IMR-90 (cell line): ENCODE measurements at regions not wholly inside any gene's neighbourhood (a gene's known extent, or its start where the extent isn't known, plus 50 kb on each side); places are given as distances from the start of the nearest gene placed in this dataset.

ENCODE experiments used
- ATAC-seq: fragments of 200-7000 bp; cut with Tn5 transposase; 2 replicates; pipeline ENCODE4 v1.9.1; 2020; ENCODE audit warnings: low read depth, mild to moderate bottlenecking, moderate library complexity
- BruUV-seq: library from RNA; stranded (reverse); fragments of 400-500 nt; replicated peaks from 2 replicates; lab custom pipeline; 2021; lab: Mats Ljungman, UMichigan
- CTCF ChIA-PET: fragments of 300-600 bp; formaldehyde crosslinking; extraction: SDS; loops from one replicate; lab custom pipeline; 2021; ENCODE audit warnings: antibody characterized with exemption; lab: Yijun Ruan, JAX
- POLR2A ChIA-PET: fragments of 300-600 bp; sonication (Branson Sonifier 250); formaldehyde crosslinking; loops from one replicate; lab custom pipeline; 2022; ENCODE audit warnings: antibody characterized with exemption; ENCODE audit not compliant: unreplicated experiment; lab: Charles Lee
- DNase-seq: peaks from one replicate; pipeline ENCODE4 v3.0.0; 2013
- H2AFZ ChIP-seq: replicated peaks from 2 replicates; pipeline ENCODE3; 2013; ENCODE audit warnings: low read length, mild to moderate bottlenecking; ENCODE audit not compliant: poor library complexity
- H2AK5ac ChIP-seq: 2 replicates; pipeline ENCODE4 v1.6.1; 2013; ENCODE audit warnings: low read depth, low read length, inconsistent platforms
- H2AK9ac ChIP-seq: replicated peaks from 2 replicates; pipeline ENCODE3; 2013; ENCODE audit warnings: mild to moderate bottlenecking, low read depth, low read length, moderate library complexity; ENCODE audit not compliant: poor library complexity
- H2BK120ac ChIP-seq: 2 replicates; pipeline ENCODE4 v1.6.1; 2013; ENCODE audit warnings: low read depth, low read length, inconsistent platforms
- H2BK15ac ChIP-seq: 3 replicates; pipeline ENCODE4 v1.6.1; 2013; ENCODE audit warnings: low read depth, low read length, inconsistent platforms
- H2BK20ac ChIP-seq: 2 replicates; pipeline ENCODE4 v1.6.1; 2013; ENCODE audit warnings: low read depth, mild to moderate bottlenecking, inconsistent platforms, low read length, moderate library complexity
- H2BK5ac ChIP-seq: 2 replicates; pipeline ENCODE4 v1.6.1; 2013; ENCODE audit warnings: mild to moderate bottlenecking, low read depth, low read length, inconsistent platforms; ENCODE audit not compliant: poor library complexity, severe bottlenecking
- H3K14ac ChIP-seq: replicated peaks from 2 replicates; pipeline ENCODE4 v1.6.1; 2013; ENCODE audit warnings: low read depth, low read length, inconsistent platforms
- H3K18ac ChIP-seq: 2 replicates; pipeline ENCODE4 v1.6.1; 2013; ENCODE audit warnings: low read depth, low read length, control low read depth
- H3K23ac ChIP-seq: 2 replicates; pipeline ENCODE4 v1.6.1; 2013; ENCODE audit warnings: low read depth, low read length, inconsistent platforms
- H3K27ac ChIP-seq: 2 replicates; pipeline ENCODE4 v1.5.1; 2013; ENCODE audit warnings: mild to moderate bottlenecking, control low read depth, low read length; ENCODE audit not compliant: insufficient read depth
- H3K27me3 ChIP-seq: 2 replicates; pipeline ENCODE4 v1.6.1; 2013; ENCODE audit warnings: low read length; ENCODE audit not compliant: control insufficient read depth, insufficient read depth
- H3K36me3 ChIP-seq: 2 replicates; pipeline ENCODE4 v1.6.1; 2013; ENCODE audit warnings: low read length, mixed read lengths; ENCODE audit not compliant: control insufficient read depth, insufficient read depth
- H3K4ac ChIP-seq: 2 replicates; pipeline ENCODE4 v1.6.1; 2013; ENCODE audit warnings: low read depth, low read length, inconsistent platforms
- H3K4me1 ChIP-seq: 2 replicates; pipeline ENCODE4 v1.6.1; 2013; ENCODE audit warnings: low read length, mixed read lengths; ENCODE audit not compliant: control insufficient read depth, insufficient read depth
- H3K4me2 ChIP-seq: 2 replicates; pipeline ENCODE4 v1.6.1; 2013; ENCODE audit warnings: low read depth, mild to moderate bottlenecking, control low read depth, low read length, moderate library complexity
- H3K4me3 ChIP-seq: 2 replicates; pipeline ENCODE4 v1.5.1; 2013; ENCODE audit warnings: low read depth, mild to moderate bottlenecking, control low read depth, low read length, moderate library complexity; ENCODE audit not compliant: insufficient read depth
- H3K56ac ChIP-seq: 2 replicates; pipeline ENCODE4 v1.6.1; 2013; ENCODE audit warnings: low read length, inconsistent platforms; ENCODE audit not compliant: insufficient read depth; ENCODE audit errors: extremely low read depth
- H3K79me1 ChIP-seq, 2 experiments: 2 replicates each; pipeline ENCODE4 v1.6.1; 2013; ENCODE audit warnings: low read length in 2 of 2, inconsistent platforms in 1 of 2, low read depth in 1 of 2
- H3K9ac ChIP-seq: 2 replicates; pipeline ENCODE4 v1.6.1; 2013; ENCODE audit warnings: low read depth, low read length, control low read depth
- H3K9me1 ChIP-seq: 2 replicates; pipeline ENCODE4 v1.6.1; 2013; ENCODE audit warnings: low read length, inconsistent platforms; ENCODE audit not compliant: insufficient read depth
- H3K9me3 ChIP-seq: 2 replicates; pipeline ENCODE4 v1.6.1; 2013; ENCODE audit warnings: low read length; ENCODE audit not compliant: control insufficient read depth, insufficient read depth
- H4K20me1 ChIP-seq: 2 replicates; pipeline ENCODE4 v1.6.1; 2013; ENCODE audit warnings: low read length, inconsistent platforms; ENCODE audit not compliant: insufficient read depth
- H4K5ac ChIP-seq: 2 replicates; pipeline ENCODE4 v1.6.1; 2013; ENCODE audit warnings: mild to moderate bottlenecking, low read depth, low read length, control low read depth
- H4K8ac ChIP-seq, 2 experiments: 2 replicates each; pipeline ENCODE4 v1.6.1; 2013; ENCODE audit warnings: low read depth in 2 of 2, low read length in 2 of 2, control low read depth in 1 of 2, inconsistent platforms in 1 of 2
- H4K91ac ChIP-seq: 2 replicates; pipeline ENCODE4 v1.6.1; 2013; ENCODE audit warnings: low read depth, low read length, inconsistent platforms; ENCODE audit not compliant: insufficient read depth
- MAFK ChIP-seq: IDR thresholded peaks from 2 replicates; pipeline ENCODE4 v1.6.1; 2012; ENCODE audit warnings: low read depth, low read length, improper control_type of control experiment
- RCOR1 ChIP-seq: IDR thresholded peaks from 2 replicates; pipeline ENCODE4 v1.6.1; 2012; ENCODE audit warnings: mild to moderate bottlenecking, low read length, improper control_type of control experiment; ENCODE audit not compliant: insufficient replicate concordance
- WGBS, 2 experiments: methylation state at CpG; one replicate each; pipeline versions ENCODE4 v1.1.5 to v1.1.7; 2013; ENCODE audit warnings: missing lambda C conversion rate in 2 of 2; ENCODE audit not compliant: insufficient read length in 1 of 2; ENCODE audit errors: extremely low coverage in 2 of 2; 5-methylcytosine and 5-hydroxymethylcytosine counted together
- dilution Hi-C: fragments of 300-500 bp; cut with HindIII; formaldehyde crosslinking; loops from one replicate; pipeline ENCODE4 v1.14.3; 2018; ENCODE audit warnings: low sequenced_read_pairs; ENCODE audit not compliant: unreplicated experiment
- in situ Hi-C: fragments of 300-500 bp; cut with MboI; formaldehyde crosslinking; loops from 3 replicates; pipeline ENCODE4 v1.14.3; 2019; ENCODE audit warnings: low sequenced_read_pairs, inconsistent platforms, mixed read lengths
- intact Hi-C: fragments of 100-400 bp; cut with micrococcal nuclease; formaldehyde crosslinking; loops from 2 replicates; pipeline ENCODE4 v1.10.0; 2022

DNA sequence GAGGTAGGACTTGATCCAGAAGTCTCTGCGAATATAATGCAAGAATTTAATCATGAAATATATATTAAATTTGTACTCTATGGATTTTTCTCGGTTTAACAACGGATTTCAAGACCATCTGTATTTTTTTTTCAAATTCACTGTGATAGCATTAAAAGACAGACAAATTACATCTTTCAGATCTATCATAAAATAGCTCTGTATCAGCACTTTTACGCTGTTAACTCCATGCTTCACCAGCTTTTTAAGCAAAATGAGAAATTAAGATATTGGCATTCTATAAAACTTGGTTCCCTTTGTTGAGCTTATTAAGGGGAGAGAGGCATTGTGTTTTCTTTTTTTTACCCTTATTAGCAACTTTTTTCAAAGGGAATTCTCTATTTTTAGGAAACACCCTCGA is 1377.6 kb upstream of the NXPH2 start:
- POLR2A ChIA-PET, result no interaction called here
- no peak overlapping the region for H2BK120ac ChIP-seq
- dilution Hi-C loops, result no loop called here
- no peak overlapping the region for H3K14ac ChIP-seq
- no peak overlapping the region for H2AK9ac ChIP-seq
- H3K56ac ChIP-seq, result no peak overlapping the region
- peak; percentile 73 for TF ChIP-seq MAFK
- TF ChIP-seq RCOR1, result no peak
- no peaks in the 10 kb centered on the region for H3K36me3 ChIP-seq
- no peaks in the 10 kb centered on the region for H3K9me1 ChIP-seq
- H4K20me1 ChIP-seq, result no peaks in the 10 kb centered on the region
- H3K27ac ChIP-seq, result no peak overlapping the region
- H3K4me1 ChIP-seq, result no peaks in the 10 kb centered on the region
- ATAC-seq (no peak), DNase-seq (no peak)
- no peaks in the 10 kb centered on the region for H3K79me1 ChIP-seq
- intact Hi-C loops, result no loop called here
- no peak overlapping the region for H2BK5ac ChIP-seq
- no CpG with 5 or more reads among the region's 5 CpGs for WGBS, 2 experiments
- H4K5ac ChIP-seq, result no peak overlapping the region
- H4K91ac ChIP-seq, result no peak overlapping the region
- H2AK5ac ChIP-seq, result no peak overlapping the region
- H2AFZ ChIP-seq, result no peak overlapping the region
- in situ Hi-C loops, result no loop called here
- H3K18ac ChIP-seq, result no peak overlapping the region
- H2BK20ac ChIP-seq, result no peak overlapping the region
- CTCF ChIA-PET, result no interaction called here
- no peak overlapping the region for H3K4me3 ChIP-seq
- no peak overlapping the region for H3K4me2 ChIP-seq
- no peak overlapping the region for H3K23ac ChIP-seq
- no peak overlapping the region for H3K4ac ChIP-seq
- no peak overlapping the region for H4K8ac ChIP-seq
- H3K9me3 ChIP-seq, result peaks cover 3% of the 10 kb centered on the region; the same call in 1 of the 2 replicates
- H2BK15ac ChIP-seq, result no peak overlapping the region
- no TSS peak for BruUV-seq
- H3K9ac ChIP-seq, result no peak overlapping the region
- H3K27me3 ChIP-seq, result no peaks in the 10 kb centered on the region
